GM23338 (cell line): ENCODE measurements at regions not wholly inside any gene's neighbourhood (a gene's known extent, or its start where the extent isn't known, plus 50 kb on each side); places are given as distances from the start of the nearest gene placed in this dataset.

ENCODE experiments used
- ATAC-seq: fragments of 200-7000 bp; cut with Tn5 transposase; 3 replicates; pipeline ENCODE4 v1.9.1; 2020
- DNase-seq: peaks from one replicate; pipeline ENCODE4 v3.0.0-alpha.2; 2015; ENCODE audit warnings: low spot score
- H2AFZ ChIP-seq: fragments of 200-600 bp; sonication (generic); 2 replicates; pipeline ENCODE4 v1.8.0; 2016; ENCODE audit warnings: antibody characterized with exemption, mild to moderate bottlenecking, moderate library complexity
- H3F3A ChIP-seq: fragments of 200-600 bp; sonication (generic); replicated peaks from 2 replicates; pipeline ENCODE4 v1.8.0; 2017; ENCODE audit warnings: antibody characterized with exemption, mixed run types, low read depth
- H3K27ac ChIP-seq: fragments of 200-600 bp; sonication (generic); 2 replicates; pipeline ENCODE4 v1.6.1; 2016; ENCODE audit warnings: low read depth
- H3K27me3 ChIP-seq: fragments of 200-600 bp; sonication (generic); 2 replicates; pipeline ENCODE4 v1.8.0; 2016; ENCODE audit warnings: mild to moderate bottlenecking, mixed run types, moderate library complexity; ENCODE audit not compliant: insufficient read depth
- H3K36me3 ChIP-seq: fragments of 200-600 bp; sonication (generic); 2 replicates; pipeline ENCODE4 v1.8.0; 2016; ENCODE audit warnings: mild to moderate bottlenecking; ENCODE audit not compliant: insufficient read depth
- H3K4me1 ChIP-seq: fragments of 200-600 bp; sonication (generic); 2 replicates; pipeline ENCODE4 v1.8.0; 2016; ENCODE audit warnings: mild to moderate bottlenecking, moderate library complexity; ENCODE audit not compliant: insufficient read depth
- H3K4me2 ChIP-seq: fragments of 200-600 bp; sonication (generic); 2 replicates; pipeline ENCODE4 v1.7.1; 2017; ENCODE audit warnings: mixed run types
- H3K4me3 ChIP-seq: fragments of 200-600 bp; sonication (generic); 2 replicates; pipeline ENCODE4 v1.6.1; 2016; ENCODE audit warnings: mixed run types
- H3K79me2 ChIP-seq: fragments of 200-600 bp; sonication (generic); replicated peaks from 2 replicates; pipeline ENCODE4 v1.8.0; 2017; ENCODE audit warnings: mild to moderate bottlenecking; ENCODE audit not compliant: insufficient read depth
- H3K9me2 ChIP-seq: fragments of 200-600 bp; sonication (generic); 2 replicates; pipeline ENCODE4 v1.8.0; 2017; ENCODE audit not compliant: insufficient read depth
- H4K20me1 ChIP-seq: fragments of 200-600 bp; sonication (generic); replicated peaks from 2 replicates; pipeline ENCODE4 v1.8.0; 2017; ENCODE audit warnings: mild to moderate bottlenecking; ENCODE audit not compliant: insufficient read depth
- H3K27ac Mint-ChIP-seq: 2 replicates; pipeline ENCODE4 v1.8.0; 2020; ENCODE audit warnings: inconsistent platforms, mild to moderate bottlenecking, moderate library complexity, mixed read lengths
- H3K27me3 Mint-ChIP-seq: 3 replicates; pipeline ENCODE4 v1.8.0; 2022; ENCODE audit warnings: low read depth, mild to moderate bottlenecking, moderate library complexity, mixed read lengths, inconsistent platforms; ENCODE audit not compliant: insufficient read depth, poor library complexity
- H3K36me3 Mint-ChIP-seq: 3 replicates; pipeline ENCODE4 v1.8.0; 2021; ENCODE audit warnings: low read depth, mild to moderate bottlenecking, inconsistent platforms, moderate library complexity, mixed read lengths
- H3K4me1 Mint-ChIP-seq: 3 replicates; pipeline ENCODE4 v1.8.0; 2020; ENCODE audit warnings: mild to moderate bottlenecking, inconsistent platforms, mixed read lengths
- H3K4me3 Mint-ChIP-seq: 3 replicates; pipeline ENCODE4 v1.8.0; 2021; ENCODE audit warnings: moderate library complexity, mild to moderate bottlenecking, inconsistent platforms, mixed read lengths
- H3K9me3 Mint-ChIP-seq: 3 replicates; pipeline ENCODE4 v1.8.0; 2020; ENCODE audit warnings: moderate library complexity, mild to moderate bottlenecking, inconsistent platforms, mixed read lengths
- CREB1 ChIP-seq: fragments of 250-450 bp; sonication (Bioruptor Pico); IDR thresholded peaks from 2 replicates; pipeline ENCODE4 v1.5.0; 2020; ENCODE audit warnings: low read depth, mild to moderate bottlenecking, moderate library complexity
- CTCF ChIP-seq, 2 experiments: fragments of 200-600 bp in 1 of 2; sonication (generic) in 1 of 2; conservative IDR thresholded peaks; 2 replicates each; pipeline versions ENCODE4 v1.5.1 to v1.6.1; 2016 to 2017; ENCODE audit warnings: antibody characterized with exemption in 2 of 2, low read depth in 2 of 2, mild to moderate bottlenecking in 2 of 2, moderate library complexity in 1 of 2
- ETS1 ChIP-seq: IDR thresholded peaks from 2 replicates; pipeline ENCODE4 v1.6.1; 2016; ENCODE audit warnings: antibody characterized with exemption
- EZH2 ChIP-seq: fragments of 200-600 bp; sonication (generic); IDR thresholded peaks from one replicate; pipeline ENCODE4 v1.8.0; 2017; ENCODE audit warnings: antibody characterized with exemption, mild to moderate bottlenecking, low read depth; ENCODE audit not compliant: unreplicated experiment
- JUNB ChIP-seq: IDR thresholded peaks from one replicate; pipeline ENCODE4 v1.6.1; 2016; ENCODE audit warnings: antibody characterized with exemption; ENCODE audit not compliant: unreplicated experiment
- NANOG ChIP-seq: IDR thresholded peaks from 2 replicates; pipeline ENCODE4 v1.6.1; 2016; ENCODE audit warnings: antibody characterized with exemption, borderline replicate concordance
- POLR2AphosphoS5 ChIP-seq: IDR thresholded peaks from 2 replicates; pipeline ENCODE4 v1.6.1; 2016; ENCODE audit warnings: antibody characterized with exemption, low read depth
- STAT1 ChIP-seq: IDR thresholded peaks from one replicate; pipeline ENCODE4 v1.6.1; 2016; ENCODE audit warnings: antibody characterized with exemption; ENCODE audit not compliant: unreplicated experiment
- ZNF114 ChIP-seq: fragments of 250-450 bp; sonication (Bioruptor Pico); IDR thresholded peaks from 2 replicates; pipeline ENCODE4 v1.5.0; 2020; ENCODE audit warnings: mild to moderate bottlenecking, moderate library complexity
- ZNF331 ChIP-seq: fragments of 250-450 bp; sonication (Bioruptor Pico); IDR thresholded peaks from 2 replicates; pipeline ENCODE4 v1.5.0; 2020; ENCODE audit warnings: low read depth, mild to moderate bottlenecking, moderate library complexity
- TF ChIP-seq, protein P1 (sequence below): IDR thresholded peaks from one replicate; pipeline ENCODE4 v1.6.1; 2018; ENCODE audit warnings: antibody characterized with exemption; ENCODE audit not compliant: unreplicated experiment
- TF ChIP-seq, protein P2 (sequence below): fragments of 250-450 bp; sonication (Bioruptor Pico); IDR thresholded peaks from 2 replicates; pipeline ENCODE4 v1.5.0; 2020; ENCODE audit warnings: mild to moderate bottlenecking, moderate library complexity

DNA sequence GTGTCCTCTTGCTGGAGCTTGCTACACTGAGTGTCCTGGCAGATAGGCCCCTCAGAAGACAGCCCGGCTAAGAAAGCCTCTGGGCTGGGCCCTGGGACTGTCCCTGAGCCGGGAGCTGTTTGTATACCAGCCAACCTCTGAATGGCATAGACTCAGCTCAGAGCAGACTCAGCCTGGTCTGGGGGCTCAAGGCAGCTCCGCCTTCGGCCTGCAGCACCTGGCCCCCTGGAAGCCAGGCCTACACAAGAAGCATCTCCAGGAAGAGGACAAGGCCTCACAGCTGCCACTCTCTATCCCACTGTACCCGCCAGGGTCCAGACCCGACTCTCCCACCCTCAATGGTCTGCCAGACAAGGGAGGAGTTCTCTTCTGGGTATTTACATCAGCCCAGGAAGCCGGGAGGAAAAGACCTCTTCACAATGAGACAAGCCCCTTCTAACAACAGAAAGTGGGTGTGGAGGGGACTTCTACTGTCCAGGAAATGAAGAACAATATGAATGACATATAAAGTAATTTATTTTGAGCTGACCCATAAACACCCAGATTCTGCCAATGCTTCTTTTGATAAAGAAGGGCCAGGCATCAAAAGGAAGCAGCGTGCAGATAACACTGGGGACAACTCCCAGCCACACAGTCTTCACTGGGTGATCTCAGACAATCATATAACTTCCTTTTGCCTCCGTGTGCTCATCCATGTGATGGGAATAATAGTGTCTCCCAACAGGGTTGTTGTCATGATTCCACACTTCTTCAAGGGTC is 110.2 kb downstream of the TPRA1 start (continued):
- no peak for TF ChIP-seq CTCF (conservative IDR thresholded peaks at IDR 0.05; ENCODE audit: low read depth in 2 of 2)
- TF ChIP-seq JUNB: no peak
- no peak for TF ChIP-seq POLR2AphosphoS5
- TF ChIP-seq, protein P1, sequence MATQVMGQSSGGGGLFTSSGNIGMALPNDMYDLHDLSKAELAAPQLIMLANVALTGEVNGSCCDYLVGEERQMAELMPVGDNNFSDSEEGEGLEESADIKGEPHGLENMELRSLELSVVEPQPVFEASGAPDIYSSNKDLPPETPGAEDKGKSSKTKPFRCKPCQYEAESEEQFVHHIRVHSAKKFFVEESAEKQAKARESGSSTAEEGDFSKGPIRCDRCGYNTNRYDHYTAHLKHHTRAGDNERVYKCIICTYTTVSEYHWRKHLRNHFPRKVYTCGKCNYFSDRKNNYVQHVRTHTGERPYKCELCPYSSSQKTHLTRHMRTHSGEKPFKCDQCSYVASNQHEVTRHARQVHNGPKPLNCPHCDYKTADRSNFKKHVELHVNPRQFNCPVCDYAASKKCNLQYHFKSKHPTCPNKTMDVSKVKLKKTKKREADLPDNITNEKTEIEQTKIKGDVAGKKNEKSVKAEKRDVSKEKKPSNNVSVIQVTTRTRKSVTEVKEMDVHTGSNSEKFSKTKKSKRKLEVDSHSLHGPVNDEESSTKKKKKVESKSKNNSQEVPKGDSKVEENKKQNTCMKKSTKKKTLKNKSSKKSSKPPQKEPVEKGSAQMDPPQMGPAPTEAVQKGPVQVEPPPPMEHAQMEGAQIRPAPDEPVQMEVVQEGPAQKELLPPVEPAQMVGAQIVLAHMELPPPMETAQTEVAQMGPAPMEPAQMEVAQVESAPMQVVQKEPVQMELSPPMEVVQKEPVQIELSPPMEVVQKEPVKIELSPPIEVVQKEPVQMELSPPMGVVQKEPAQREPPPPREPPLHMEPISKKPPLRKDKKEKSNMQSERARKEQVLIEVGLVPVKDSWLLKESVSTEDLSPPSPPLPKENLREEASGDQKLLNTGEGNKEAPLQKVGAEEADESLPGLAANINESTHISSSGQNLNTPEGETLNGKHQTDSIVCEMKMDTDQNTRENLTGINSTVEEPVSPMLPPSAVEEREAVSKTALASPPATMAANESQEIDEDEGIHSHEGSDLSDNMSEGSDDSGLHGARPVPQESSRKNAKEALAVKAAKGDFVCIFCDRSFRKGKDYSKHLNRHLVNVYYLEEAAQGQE: no peak
- TF ChIP-seq CREB1 (CRISPR knock-in tag): no peak
- no peak for TF ChIP-seq ZNF331 (CRISPR knock-in tag)

DNA sequence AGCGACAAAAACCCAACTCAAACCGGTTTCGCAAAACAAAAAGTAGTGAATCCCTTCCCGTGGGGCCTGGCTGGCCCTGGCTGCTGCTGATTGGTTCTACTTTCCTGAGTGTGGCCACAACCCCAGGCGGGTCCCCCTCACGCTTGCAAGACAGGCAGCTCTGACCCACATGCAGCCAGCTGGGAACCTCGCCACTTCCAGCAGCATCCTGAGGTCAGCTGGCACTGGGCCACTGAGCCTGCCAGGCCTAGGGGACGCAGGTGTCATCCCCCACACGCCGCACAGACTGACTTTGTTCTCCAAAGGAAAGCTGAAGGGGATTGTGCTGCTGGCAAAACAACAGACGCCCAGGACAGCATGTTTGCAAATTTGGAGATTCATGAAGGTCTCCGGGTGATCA is 111.1 kb downstream of the TPRA1 start:
- peak; percentile 88 for ATAC-seq
- Mint-ChIP-seq H3K4me1 (peaks cover 27% of the 10 kb centered on the region), H3K27me3 (peaks cover 2% of the 10 kb centered on the region)
- TF ChIP-seq CREB1 (CRISPR knock-in tag) (no peak), EZH2 (no peak), NANOG (no peak), JUNB (no peak), ETS1 (no peak), ZNF114 (no peak), POLR2AphosphoS5 (no peak), STAT1 (no peak), ZNF331 (CRISPR knock-in tag) (no peak)
- TF ChIP-seq, protein P2, sequence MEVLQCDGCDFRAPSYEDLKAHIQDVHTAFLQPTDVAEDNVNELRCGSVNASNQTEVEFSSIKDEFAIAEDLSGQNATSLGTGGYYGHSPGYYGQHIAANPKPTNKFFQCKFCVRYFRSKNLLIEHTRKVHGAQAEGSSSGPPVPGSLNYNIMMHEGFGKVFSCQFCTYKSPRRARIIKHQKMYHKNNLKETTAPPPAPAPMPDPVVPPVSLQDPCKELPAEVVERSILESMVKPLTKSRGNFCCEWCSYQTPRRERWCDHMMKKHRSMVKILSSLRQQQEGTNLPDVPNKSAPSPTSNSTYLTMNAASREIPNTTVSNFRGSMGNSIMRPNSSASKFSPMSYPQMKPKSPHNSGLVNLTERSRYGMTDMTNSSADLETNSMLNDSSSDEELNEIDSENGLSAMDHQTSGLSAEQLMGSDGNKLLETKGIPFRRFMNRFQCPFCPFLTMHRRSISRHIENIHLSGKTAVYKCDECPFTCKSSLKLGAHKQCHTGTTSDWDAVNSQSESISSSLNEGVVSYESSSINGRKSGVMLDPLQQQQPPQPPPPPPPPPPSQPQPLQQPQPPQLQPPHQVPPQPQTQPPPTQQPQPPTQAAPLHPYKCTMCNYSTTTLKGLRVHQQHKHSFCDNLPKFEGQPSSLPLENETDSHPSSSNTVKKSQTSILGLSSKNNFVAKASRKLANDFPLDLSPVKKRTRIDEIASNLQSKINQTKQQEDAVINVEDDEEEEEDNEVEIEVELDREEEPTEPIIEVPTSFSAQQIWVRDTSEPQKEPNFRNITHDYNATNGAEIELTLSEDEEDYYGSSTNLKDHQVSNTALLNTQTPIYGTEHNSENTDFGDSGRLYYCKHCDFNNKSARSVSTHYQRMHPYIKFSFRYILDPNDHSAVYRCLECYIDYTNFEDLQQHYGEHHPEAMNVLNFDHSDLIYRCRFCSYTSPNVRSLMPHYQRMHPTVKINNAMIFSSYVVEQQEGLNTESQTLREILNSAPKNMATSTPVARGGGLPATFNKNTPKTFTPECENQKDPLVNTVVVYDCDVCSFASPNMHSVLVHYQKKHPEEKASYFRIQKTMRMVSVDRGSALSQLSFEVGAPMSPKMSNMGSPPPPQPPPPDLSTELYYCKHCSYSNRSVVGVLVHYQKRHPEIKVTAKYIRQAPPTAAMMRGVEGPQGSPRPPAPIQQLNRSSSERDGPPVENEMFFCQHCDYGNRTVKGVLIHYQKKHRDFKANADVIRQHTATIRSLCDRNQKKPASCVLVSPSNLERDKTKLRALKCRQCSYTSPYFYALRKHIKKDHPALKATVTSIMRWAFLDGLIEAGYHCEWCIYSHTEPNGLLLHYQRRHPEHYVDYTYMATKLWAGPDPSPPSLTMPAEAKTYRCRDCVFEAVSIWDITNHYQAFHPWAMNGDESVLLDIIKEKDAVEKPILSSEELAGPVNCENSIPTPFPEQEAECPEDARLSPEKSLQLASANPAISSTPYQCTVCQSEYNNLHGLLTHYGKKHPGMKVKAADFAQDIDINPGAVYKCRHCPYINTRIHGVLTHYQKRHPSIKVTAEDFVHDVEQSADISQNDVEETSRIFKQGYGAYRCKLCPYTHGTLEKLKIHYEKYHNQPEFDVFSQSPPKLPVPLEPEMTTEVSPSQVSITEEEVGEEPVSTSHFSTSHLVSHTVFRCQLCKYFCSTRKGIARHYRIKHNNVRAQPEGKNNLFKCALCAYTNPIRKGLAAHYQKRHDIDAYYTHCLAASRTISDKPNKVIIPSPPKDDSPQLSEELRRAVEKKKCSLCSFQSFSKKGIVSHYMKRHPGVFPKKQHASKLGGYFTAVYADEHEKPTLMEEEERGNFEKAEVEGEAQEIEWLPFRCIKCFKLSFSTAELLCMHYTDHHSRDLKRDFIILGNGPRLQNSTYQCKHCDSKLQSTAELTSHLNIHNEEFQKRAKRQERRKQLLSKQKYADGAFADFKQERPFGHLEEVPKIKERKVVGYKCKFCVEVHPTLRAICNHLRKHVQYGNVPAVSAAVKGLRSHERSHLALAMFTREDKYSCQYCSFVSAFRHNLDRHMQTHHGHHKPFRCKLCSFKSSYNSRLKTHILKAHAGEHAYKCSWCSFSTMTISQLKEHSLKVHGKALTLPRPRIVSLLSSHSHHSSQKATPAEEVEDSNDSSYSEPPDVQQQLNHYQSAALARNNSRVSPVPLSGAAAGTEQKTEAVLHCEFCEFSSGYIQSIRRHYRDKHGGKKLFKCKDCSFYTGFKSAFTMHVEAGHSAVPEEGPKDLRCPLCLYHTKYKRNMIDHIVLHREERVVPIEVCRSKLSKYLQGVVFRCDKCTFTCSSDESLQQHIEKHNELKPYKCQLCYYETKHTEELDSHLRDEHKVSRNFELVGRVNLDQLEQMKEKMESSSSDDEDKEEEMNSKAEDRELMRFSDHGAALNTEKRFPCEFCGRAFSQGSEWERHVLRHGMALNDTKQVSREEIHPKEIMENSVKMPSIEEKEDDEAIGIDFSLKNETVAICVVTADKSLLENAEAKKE (CRISPR knock-in tag): no peak

More for the DNA sequence above, 111.1 kb downstream of the TPRA1 start:
- Mint-ChIP-seq H3K4me3 (no peak overlapping the region), H3K36me3 (no peaks in the 10 kb centered on the region), H3K27ac (0 out of 2 replicates have a peak overlapping the region, but pooled peaks have one; percentile 49), H3K9me3 (no peaks in the 10 kb centered on the region)
- H3K4me3 ChIP-seq: no peak overlapping the region
- no peaks in the 10 kb centered on the region for H3K9me2 ChIP-seq
- H3K4me1 ChIP-seq: 0 out of 2 replicates have a peak, but pooled peaks cover 6% of the 10 kb centered on the region
- H3K4me2 ChIP-seq: no peak overlapping the region
- no peaks in the 10 kb centered on the region for H3K36me3 ChIP-seq
- H3K27me3 ChIP-seq: no peaks in the 10 kb centered on the region
- no peaks in the 10 kb centered on the region for H3F3A ChIP-seq
- peak; percentile 42 for DNase-seq
- peak overlapping the region; percentile 73 for H2AFZ ChIP-seq
- H3K27ac ChIP-seq: no peak overlapping the region
- H4K20me1 ChIP-seq: no peaks in the 10 kb centered on the region
- H3K79me2 ChIP-seq: no peaks in the 10 kb centered on the region
